Testis (tissue), 2 donors: ENCODE measurements at regions not wholly inside any gene's neighbourhood (a gene's known extent, or its start where the extent isn't known, plus 50 kb on each side); places are given as distances from the start of the nearest gene placed in this dataset.

Experiments
- CTCF ChIP-seq, 3 experiments: fragments of 450-650 bp in 2 of 3; fragments of 200-600 bp in 1 of 3; sonication (generic) in 1 of 3; IDR thresholded peaks; one replicate each; pipeline ENCODE4 v1.5.1; 2016 to 2019; ENCODE audit warnings: antibody characterized with exemption in 3 of 3, mild to moderate bottlenecking in 2 of 3, moderate library complexity in 1 of 3
- POLR2A ChIP-seq: fragments of 450-650 bp; IDR thresholded peaks from one replicate; pipeline ENCODE4 v1.6.1; 2017; ENCODE audit warnings: antibody characterized with exemption, mild to moderate bottlenecking, moderate library complexity

GRCh38 chr22:22798232-22798616 lies 89.4 kb upstream of the IGLL5 start:
- TF ChIP-seq CTCF (IDR thresholded peaks at IDR 0.05) (no peak), POLR2A (no peak)
